Lower leg skin (tissue), 4 donors: ENCODE measurements at regions not wholly inside any gene's neighbourhood (a gene's known extent, or its start where the extent isn't known, plus 50 kb on each side); places are given as distances from the start of the nearest gene placed in this dataset.

ENCODE experiments used
- DNase-seq, 2 donors: peaks; one replicate each; pipeline ENCODE4 v3.0.0-alpha.2; 2019; ENCODE audit warnings: low spot score in 2 of 2
- H3K4me3 ChIP-seq: fragments of 200-600 bp; sonication (generic); 2 replicates; pipeline ENCODE4 v1.5.1; 2017; ENCODE audit warnings: mild to moderate bottlenecking, low read depth; ENCODE audit not compliant: poor library complexity, severe bottlenecking
- CTCF ChIP-seq, 3 donors: fragments of 450-650 bp; IDR thresholded peaks; one replicate each; pipeline ENCODE4 v1.5.1; 2016; ENCODE audit warnings: antibody characterized with exemption in 3 of 3, mild to moderate bottlenecking in 3 of 3, moderate library complexity in 2 of 3
- POLR2A ChIP-seq, 2 donors: fragments of 450-650 bp; IDR thresholded peaks; one replicate each; pipeline ENCODE4 v1.6.1; 2016 to 2017; ENCODE audit warnings: antibody characterized with exemption in 2 of 2, mild to moderate bottlenecking in 1 of 2, moderate library complexity in 1 of 2
- WGBS, 2 donors: methylation state at CpG; one replicate each; pipeline ENCODE4 v1.1.5; 2018; 5-methylcytosine and 5-hydroxymethylcytosine counted together
- intact Hi-C: fragments of 100-400 bp; cut with DNase I; formaldehyde crosslinking; loops from one replicate; pipeline ENCODE4 v1.15.0; 2023; ENCODE audit warnings: low total_unique reads

DNA sequence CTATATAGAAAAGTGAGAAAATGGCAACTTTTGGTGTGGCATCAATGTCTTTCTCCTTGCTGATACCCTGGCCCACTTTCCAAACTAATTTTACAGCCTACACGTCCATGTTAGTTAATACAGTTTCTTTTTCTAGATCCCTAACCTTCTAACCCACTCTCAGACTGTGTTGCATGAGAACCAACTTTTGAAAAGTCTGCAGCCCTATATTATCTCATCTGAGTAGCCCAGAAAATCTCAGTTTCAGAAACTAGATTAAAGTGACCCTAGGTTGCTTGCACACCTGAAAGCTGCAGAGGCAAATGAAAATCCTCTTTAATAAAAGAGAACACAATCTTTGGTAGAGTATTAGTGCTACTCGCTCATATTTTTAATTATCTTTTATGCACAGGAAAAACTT lies 371.6 kb upstream of the EMCN start:
- H3K4me3 ChIP-seq = no peak overlapping the region
- DNase-seq = no peak
- WGBS, 2 donors = 82 to 85% methylated on average over 2 of the region's 2 CpGs
- no peak for TF ChIP-seq POLR2A (IDR thresholded peaks at IDR 0.05)
- no peak for TF ChIP-seq CTCF (IDR thresholded peaks at IDR 0.05)
- intact Hi-C loops = no loop called here

DNA sequence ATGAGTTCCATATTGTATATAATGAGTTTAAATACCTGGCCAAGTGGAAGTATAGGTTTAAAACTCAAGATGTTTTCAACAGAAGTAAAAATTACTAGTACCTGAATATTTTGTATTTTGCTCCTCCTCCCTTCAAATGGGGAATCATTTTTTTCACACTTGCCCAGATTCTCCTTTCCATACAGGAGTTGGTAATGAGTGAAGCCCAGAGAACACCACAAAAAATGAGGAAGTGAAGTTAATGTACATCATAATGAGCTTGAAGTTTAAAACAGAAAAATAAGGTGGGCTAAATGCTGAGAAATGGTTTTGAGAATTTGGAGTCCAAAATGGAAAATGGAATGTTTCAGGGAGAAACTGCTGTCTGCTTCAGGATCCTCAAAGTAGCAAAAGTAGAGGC lies 364.8 kb upstream of the EMCN start:
- no peak overlapping the region for H3K4me3 ChIP-seq
- no peak for DNase-seq
- intact Hi-C loops = no loop called here
- TF ChIP-seq CTCF (IDR thresholded peaks at IDR 0.05) (no peak), POLR2A (IDR thresholded peaks at IDR 0.05) (no peak)

GRCh38 chr4:100881283-100881682 lies 363.5 kb upstream of the EMCN start:
- no peak for DNase-seq
- H3K4me3 ChIP-seq = no peak overlapping the region
- intact Hi-C loops = no loop called here
- no peak for TF ChIP-seq POLR2A (IDR thresholded peaks at IDR 0.05)
- no peak for TF ChIP-seq CTCF (IDR thresholded peaks at IDR 0.05)
- 96 to 100% methylated on average over 1 of the region's 1 CpG for WGBS, 2 donors

GRCh38 chr4:100880011-100880410 lies 362.2 kb upstream of the EMCN start:
- DNase-seq = no peak
- no peak for TF ChIP-seq CTCF (IDR thresholded peaks at IDR 0.05)
- TF ChIP-seq POLR2A (IDR thresholded peaks at IDR 0.05) = no peak
- intact Hi-C loops = no loop called here
- no peak overlapping the region for H3K4me3 ChIP-seq
- 96% methylated on average over 1 of the region's 1 CpG for WGBS, 2 donors

- 95 to 97% methylated on average over 1 of the region's 1 CpG for WGBS, 2 donors
These were observed 361.6 kb upstream of the EMCN start for GRCh38 chr4:100879471-100879870.

More at GRCh38 chr4:100879471-100879870, 361.6 kb upstream of the EMCN start:
- TF ChIP-seq POLR2A (IDR thresholded peaks at IDR 0.05) (no peak), CTCF (IDR thresholded peaks at IDR 0.05) (no peak)
- no peak overlapping the region for H3K4me3 ChIP-seq
- intact Hi-C loops = no loop called here
- no peak for DNase-seq
